ENCODE measurements at regions not wholly inside any gene's neighbourhood (a gene's known extent, or its start where the extent isn't known, plus 50 kb on each side); places are given as distances from the start of the nearest gene placed in this dataset.

- TF ChIP-seq CTCF (IDR thresholded peaks at IDR 0.05) (no peak), POLR2A (IDR thresholded peaks at IDR 0.05) (no peak)
These were observed 803.4 kb upstream of the CDH6 start for GRCh38 chr5:30390095-30390494.

Data from body of pancreas (tissue), 4 donors.